ENCODE measurements at regions not wholly inside any gene's neighbourhood (a gene's known extent, or its start where the extent isn't known, plus 50 kb on each side); places are given as distances from the start of the nearest gene placed in this dataset.

GRCh38 chr4:148643851-148644250, 201.6 kb upstream of the NR3C2 start:
- no peak for TF ChIP-seq CTCF (IDR thresholded peaks at IDR 0.05 in 4 of 5, conservative IDR thresholded peaks at IDR 0.05 in 1 of 5)
- TF ChIP-seq POLR2A (IDR thresholded peaks at IDR 0.05): no peak

Measured in gastrocnemius medialis (tissue), 4 donors.